ENCODE measurements at regions not wholly inside any gene's neighbourhood (a gene's known extent, or its start where the extent isn't known, plus 50 kb on each side); places are given as distances from the start of the nearest gene placed in this dataset.

DNA sequence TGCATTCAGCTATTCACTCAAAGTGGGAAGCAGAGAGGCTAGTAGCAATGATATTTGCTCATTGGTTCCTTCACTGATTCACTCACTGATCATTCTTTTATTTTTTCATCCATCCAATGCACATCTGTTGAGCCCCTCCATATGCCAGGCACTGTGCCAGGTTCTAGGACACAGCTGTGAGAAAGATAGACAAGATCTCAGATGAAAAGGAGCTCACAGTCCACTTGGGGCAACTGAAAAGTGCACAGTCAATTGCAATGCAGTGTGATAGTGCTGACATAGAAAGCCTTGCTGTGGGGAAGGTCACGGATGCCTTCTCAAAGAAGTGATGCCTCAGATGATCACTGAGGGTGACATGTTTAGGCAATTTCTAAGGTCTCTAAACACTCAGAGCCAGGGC, 262.3 kb downstream of the PTEN start:
- Histone ChIP-seq H3K4me3 (ENCODE audit: extremely low read depth in 1 of 4, insufficient read depth in 2 of 4, low read depth in 3 of 4, low read length in 4 of 4) (no peak overlapping the region), H3K79me1 (ENCODE audit: low read depth, low read length) (no peaks in the 10 kb centered on the region), H2BK120ac (replicated peaks; ENCODE audit: low read depth, low read length) (no peak overlapping the region), H3K9ac (replicated peaks in 1 of 4; ENCODE audit: extremely low read depth in 1 of 4, low read depth in 3 of 4, low read length in 3 of 4) (no peak overlapping the region), H3K4me1 (replicated peaks in 1 of 4; ENCODE audit: control insufficient read depth in 3 of 4, insufficient read depth in 4 of 4, low read length in 3 of 4) (no peaks in the 10 kb centered on the region), H2AFZ (ENCODE audit: low read length) (no peak overlapping the region), H3K27ac (ENCODE audit: low read depth, low read length) (no peak overlapping the region), H4K20me1 (replicated peaks in 1 of 2; ENCODE audit: control insufficient read depth in 1 of 2, insufficient read depth in 2 of 2, low read length in 2 of 2) (no peaks in the 10 kb centered on the region), H3K56ac (replicated peaks; ENCODE audit: insufficient read length, low read depth, low read length) (no peak overlapping the region), H3K23me2 (ENCODE audit: low read depth, low read length) (no peaks in the 10 kb centered on the region), H3K9me3 (ENCODE audit: insufficient read depth in 2 of 2, low read depth in 1 of 2, low read length in 1 of 2) (no peaks in the 10 kb centered on the region), H3K79me2 (ENCODE audit: control insufficient read depth in 1 of 2, insufficient read depth in 2 of 2, low read length in 2 of 2) (no peaks in the 10 kb centered on the region), H3K18ac (ENCODE audit: extremely low read depth, low read length) (no peak overlapping the region), H4K5ac (ENCODE audit: insufficient read length, low read depth, low read length) (no peak overlapping the region), H2BK5ac (ENCODE audit: low read depth, low read length) (no peak overlapping the region), H2BK12ac (ENCODE audit: low read depth, low read length) (no peak overlapping the region), H3K4ac (replicated peaks; ENCODE audit: insufficient read length, low read depth, low read length) (no peak overlapping the region), H2AK5ac (ENCODE audit: low read depth, low read length) (no peak overlapping the region), H2BK15ac (ENCODE audit: low read length) (no peak overlapping the region), H3K36me3 (ENCODE audit: control insufficient read depth in 2 of 4, insufficient read depth in 4 of 4, low read length in 3 of 4) (no peaks in the 10 kb centered on the region), H4K91ac (replicated peaks; ENCODE audit: insufficient read length, low read length) (no peak overlapping the region), H4K8ac (ENCODE audit: extremely low read depth, insufficient read depth, low read length) (no peak overlapping the region), H3K14ac (ENCODE audit: insufficient read length) (no peak overlapping the region), H3K27me3 (replicated peaks in 1 of 4; ENCODE audit: control insufficient read depth in 3 of 4, extremely low read depth in 1 of 4, insufficient read depth in 3 of 4, low read length in 3 of 4) (no peaks in the 10 kb centered on the region), H3K23ac (ENCODE audit: insufficient read length) (no peak overlapping the region), H2BK20ac (ENCODE audit: low read length) (no peak overlapping the region), H3K4me2 (ENCODE audit: insufficient read depth in 1 of 2, low read depth in 2 of 2, low read length in 2 of 2) (no peak overlapping the region)
- POLR2A ChIA-PET (ENCODE audit: partially characterized antibody): no interaction called here
- WGBS, 2 experiments (ENCODE audit: extremely low coverage in 1 of 2, insufficient coverage in 1 of 2, insufficient read length in 1 of 2, insufficient replicate concordance in 2 of 2, low coverage in 1 of 2, low lambda C conversion rate in 2 of 2, missing lambda C conversion rate in 1 of 2): 79% methylated on average over 1 of the region's 1 CpG; no CpG with 5 or more reads in 1 of the 2 experiments
- DNase-seq (ENCODE audit: low read depth in 1 of 2, low spot score in 2 of 2): no peak
- no peak for FAIRE-seq
- CTCF ChIA-PET (ENCODE audit: partially characterized antibody): no interaction called here
- TF ChIP-seq JUND (IDR thresholded peaks at IDR 0.05; ENCODE audit: low read length) (no peak), CREB1 (IDR thresholded peaks at IDR 0.05) (no peak), HDAC2 (IDR thresholded peaks at IDR 0.05; ENCODE audit: borderline replicate concordance in 1 of 2, low read depth in 2 of 2, low read length in 2 of 2) (no peak), CBX5 (IDR thresholded peaks at IDR 0.05; ENCODE audit: low read depth, low read length) (no peak), NRF1 (IDR thresholded peaks at IDR 0.05; ENCODE audit: low read depth, low read length) (no peak), TAF1 (IDR thresholded peaks at IDR 0.05; ENCODE audit: low read depth, low read length) (no peak), PHF8 (conservative IDR thresholded peaks at IDR 0.05; ENCODE audit: low read depth, low read length) (no peak), ZNF274 (IDR thresholded peaks at IDR 0.05; ENCODE audit: borderline replicate concordance, extremely low read depth, low read length) (no peak), POLR2A (IDR thresholded peaks at IDR 0.05; ENCODE audit: control extremely low read depth in 1 of 2, low read depth in 2 of 2, low read length in 2 of 2) (no peak), RBBP5 (IDR thresholded peaks at IDR 0.05; ENCODE audit: borderline replicate concordance, low read depth, low read length) (no peak), MAFK (IDR thresholded peaks at IDR 0.05; ENCODE audit: low read depth, low read length) (no peak), SIN3A (conservative IDR thresholded peaks at IDR 0.05 in 1 of 2, IDR thresholded peaks at IDR 0.05 in 1 of 2; ENCODE audit: low read depth in 1 of 2, low read length in 2 of 2) (no peak), EP300 (IDR thresholded peaks at IDR 0.05; ENCODE audit: borderline replicate concordance in 1 of 2, low read depth in 2 of 2, low read length in 2 of 2) (no peak), CEBPB (IDR thresholded peaks at IDR 0.05; ENCODE audit: low read depth, low read length) (no peak)

All from H1 (cell line).